Skin of body (tissue), 1 donor: ENCODE measurements at regions not wholly inside any gene's neighbourhood (a gene's known extent, or its start where the extent isn't known, plus 50 kb on each side); places are given as distances from the start of the nearest gene placed in this dataset.
A peak's percentile ranks its signal among the peaks of the same experiment; 100 is the strongest.

Experiments
- DNase-seq: peaks from one replicate; lab custom pipeline; 2025; lab: John Stamatoyannopoulos, UW

DNA sequence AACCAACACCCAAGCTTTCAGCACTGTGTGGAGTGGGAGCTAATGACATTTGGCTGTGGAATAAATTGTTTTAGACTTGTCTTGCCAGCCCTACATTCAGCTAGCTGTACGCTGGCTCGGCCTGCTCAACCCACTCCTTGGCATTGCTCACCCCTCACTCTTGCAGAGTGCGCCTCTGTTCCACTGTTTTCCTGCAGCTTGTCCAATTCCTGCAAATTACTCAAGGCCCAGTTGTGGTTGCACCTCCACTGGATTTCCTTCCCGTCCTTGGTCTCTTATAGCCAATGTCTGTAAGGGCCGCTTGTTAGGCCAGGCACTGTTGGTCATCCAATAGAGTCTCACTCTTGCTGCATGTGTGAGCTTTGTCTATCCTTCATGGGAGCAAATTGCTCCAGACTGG is 55.5 kb upstream of the ADRA1D start:
- DNase-seq, result no peak

DNA sequence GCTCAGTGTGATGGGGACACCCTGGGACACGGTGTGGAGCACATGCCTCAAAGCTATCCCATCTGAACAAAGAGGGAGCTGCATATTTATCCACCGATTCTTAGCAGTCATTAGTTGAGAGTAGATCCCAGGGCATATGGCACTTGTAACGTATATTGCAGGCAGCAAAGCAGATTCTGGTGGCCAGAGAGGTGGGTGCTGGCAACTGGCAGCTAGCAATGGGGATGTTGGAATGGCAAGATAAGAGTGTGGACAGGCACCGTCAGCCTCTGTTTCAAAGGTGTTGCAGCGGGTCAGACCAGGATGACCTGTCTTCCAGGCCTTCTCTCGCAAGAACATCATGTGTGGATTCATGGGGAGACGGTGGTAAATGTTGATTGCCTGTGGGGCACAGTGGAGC is 54.0 kb upstream of the ADRA1D start:
- DNase-seq, result no peak

DNA sequence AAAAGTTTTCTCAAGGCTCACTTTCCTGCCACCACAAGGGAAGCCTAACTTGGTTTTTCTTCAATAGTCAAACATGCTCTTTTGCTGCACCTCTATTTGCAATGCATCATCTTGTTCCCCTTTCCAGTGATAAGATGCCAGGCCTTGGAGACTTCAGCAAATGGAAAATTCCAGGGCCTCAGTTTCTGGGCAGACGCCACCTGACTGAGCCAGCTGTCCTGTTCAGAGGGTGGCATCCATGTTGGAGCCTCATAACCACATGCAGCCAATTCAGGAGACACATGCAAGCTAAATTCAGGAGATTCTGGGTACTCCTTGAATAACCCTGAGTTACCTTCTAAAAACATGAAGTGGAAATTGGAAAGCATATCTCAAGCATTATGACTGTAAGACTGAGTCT is 51.8 kb upstream of the ADRA1D start:
- no peak for DNase-seq

DNA sequence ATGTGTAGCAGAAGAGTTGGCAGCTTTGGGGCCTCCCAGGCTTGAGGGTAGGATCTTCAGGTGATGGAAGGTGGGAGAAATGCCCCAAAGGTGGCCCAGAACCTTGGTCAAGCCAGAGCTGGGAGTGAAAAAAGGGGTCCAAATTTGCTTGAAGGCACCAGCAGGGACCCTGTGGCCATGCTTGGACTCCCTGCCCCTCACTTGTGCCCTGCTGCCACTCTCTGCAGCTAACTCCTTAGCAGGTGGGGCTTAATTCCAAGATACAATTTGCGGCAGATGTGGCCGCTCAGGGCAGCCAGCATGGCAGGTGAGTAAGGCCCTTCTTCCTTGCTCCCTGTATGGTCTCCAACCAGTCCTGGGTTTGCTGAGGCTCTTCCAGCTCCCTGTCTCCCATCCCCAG is 51.3 kb upstream of the ADRA1D start:
- DNase-seq, result no peak

DNA sequence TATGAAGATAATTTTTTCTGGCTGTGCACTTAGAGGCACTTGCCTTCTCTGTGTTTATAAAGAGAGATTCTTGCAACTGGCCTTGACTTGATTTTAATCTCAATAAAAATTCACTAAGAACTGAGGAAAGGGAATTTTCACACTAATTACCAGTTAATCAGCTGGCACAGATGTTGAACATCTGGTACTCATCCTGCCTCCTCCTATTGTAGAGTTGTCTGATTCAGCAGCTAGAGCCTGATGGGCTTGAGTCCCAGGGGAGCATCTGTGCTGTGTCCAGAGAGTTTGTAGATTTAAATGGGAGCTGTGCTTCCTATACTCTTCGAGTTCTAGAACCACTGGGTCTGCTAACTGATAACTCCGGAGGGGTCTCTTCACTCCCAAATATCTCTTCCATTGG is 50.7 kb upstream of the ADRA1D start:
- DNase-seq, result peak; percentile 20

DNA sequence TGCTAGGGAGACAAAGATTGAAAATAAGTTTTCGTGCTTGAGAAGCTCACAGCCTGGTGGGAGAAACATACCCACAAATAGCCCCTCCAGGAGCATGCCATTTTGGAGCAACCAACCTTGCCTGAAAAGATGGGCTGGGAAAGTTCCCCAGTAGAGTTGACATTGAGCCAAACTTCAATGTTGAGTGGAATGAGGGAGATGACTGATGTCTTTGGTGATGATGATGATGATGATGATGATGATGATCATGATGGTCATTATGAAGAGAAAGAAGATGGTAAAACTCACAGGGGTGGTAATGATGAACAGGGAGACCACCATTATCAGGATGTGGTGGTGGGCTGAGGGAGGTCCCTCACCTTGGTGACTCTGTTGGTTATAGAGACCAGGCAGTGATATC is 50.1 kb upstream of the ADRA1D start:
- DNase-seq, result no peak
